Thyroid gland (tissue), 4 donors: ENCODE measurements at regions not wholly inside any gene's neighbourhood (a gene's known extent, or its start where the extent isn't known, plus 50 kb on each side); places are given as distances from the start of the nearest gene placed in this dataset.

ENCODE experiments used
- POLR2A ChIP-seq, 2 donors: fragments of 450-650 bp; IDR thresholded peaks; one replicate each; pipeline ENCODE4 v1.6.1; 2017; ENCODE audit warnings: antibody characterized with exemption in 2 of 2, mild to moderate bottlenecking in 2 of 2, moderate library complexity in 1 of 2
- TF ChIP-seq, protein P1 (sequence below), 6 experiments: fragments of 200-600 bp in 3 of 6; fragments of 450-650 bp in 3 of 6; sonication (generic) in 3 of 6; IDR thresholded peaks; one replicate each; pipeline ENCODE4 v1.5.1; 2016 to 2019; ENCODE audit warnings: antibody characterized with exemption in 6 of 6, mild to moderate bottlenecking in 2 of 6, inconsistent platforms in 1 of 6, moderate library complexity in 1 of 6

DNA sequence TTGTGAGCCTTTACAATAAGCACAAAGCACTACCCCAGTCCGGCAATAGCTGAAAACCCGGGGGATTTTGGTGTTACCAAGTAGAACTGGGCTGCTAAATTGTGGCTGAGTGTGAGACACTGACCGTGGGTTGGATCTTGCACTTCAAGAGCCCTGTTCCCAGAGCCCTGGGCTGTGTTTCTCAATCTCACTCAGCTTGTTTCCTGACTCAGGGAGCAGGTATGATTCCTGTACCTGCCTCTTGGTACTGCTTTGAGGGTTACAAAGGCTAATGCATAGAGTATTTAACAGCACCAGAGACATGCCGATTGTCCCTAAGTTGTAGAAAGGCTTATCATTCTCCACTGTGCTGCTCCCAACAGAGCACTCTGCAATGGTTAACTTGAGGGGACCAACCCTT, 134.6 kb downstream of the TEX36 start:
- TF ChIP-seq, protein P1, sequence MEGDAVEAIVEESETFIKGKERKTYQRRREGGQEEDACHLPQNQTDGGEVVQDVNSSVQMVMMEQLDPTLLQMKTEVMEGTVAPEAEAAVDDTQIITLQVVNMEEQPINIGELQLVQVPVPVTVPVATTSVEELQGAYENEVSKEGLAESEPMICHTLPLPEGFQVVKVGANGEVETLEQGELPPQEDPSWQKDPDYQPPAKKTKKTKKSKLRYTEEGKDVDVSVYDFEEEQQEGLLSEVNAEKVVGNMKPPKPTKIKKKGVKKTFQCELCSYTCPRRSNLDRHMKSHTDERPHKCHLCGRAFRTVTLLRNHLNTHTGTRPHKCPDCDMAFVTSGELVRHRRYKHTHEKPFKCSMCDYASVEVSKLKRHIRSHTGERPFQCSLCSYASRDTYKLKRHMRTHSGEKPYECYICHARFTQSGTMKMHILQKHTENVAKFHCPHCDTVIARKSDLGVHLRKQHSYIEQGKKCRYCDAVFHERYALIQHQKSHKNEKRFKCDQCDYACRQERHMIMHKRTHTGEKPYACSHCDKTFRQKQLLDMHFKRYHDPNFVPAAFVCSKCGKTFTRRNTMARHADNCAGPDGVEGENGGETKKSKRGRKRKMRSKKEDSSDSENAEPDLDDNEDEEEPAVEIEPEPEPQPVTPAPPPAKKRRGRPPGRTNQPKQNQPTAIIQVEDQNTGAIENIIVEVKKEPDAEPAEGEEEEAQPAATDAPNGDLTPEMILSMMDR (IDR thresholded peaks at IDR 0.05): no peak
- TF ChIP-seq POLR2A (IDR thresholded peaks at IDR 0.05): no peak
